ENCODE measurements at regions not wholly inside any gene's neighbourhood (a gene's known extent, or its start where the extent isn't known, plus 50 kb on each side); places are given as distances from the start of the nearest gene placed in this dataset.

DNA sequence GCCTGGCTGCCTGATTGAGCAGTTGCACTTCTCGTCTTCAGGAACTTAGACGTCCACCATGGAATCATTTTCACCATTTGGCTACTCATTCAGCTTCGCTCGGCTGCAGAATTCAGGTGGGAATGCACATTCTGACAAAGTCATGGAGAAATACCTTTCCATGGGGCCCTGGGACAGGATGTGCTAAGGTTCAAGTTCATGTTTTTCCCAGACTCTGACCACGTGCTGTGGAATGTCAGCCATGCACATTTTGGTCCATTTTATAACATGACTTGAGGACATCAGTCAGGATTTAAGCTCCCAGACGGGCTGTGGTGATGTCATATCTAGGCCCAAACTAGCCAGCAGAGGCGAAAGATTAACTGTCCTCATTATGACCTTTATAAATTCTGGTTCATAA is 205.3 kb downstream of the TBXT start:
- no peak for DNase-seq (ENCODE audit: low spot score)
- TF ChIP-seq, protein P1, sequence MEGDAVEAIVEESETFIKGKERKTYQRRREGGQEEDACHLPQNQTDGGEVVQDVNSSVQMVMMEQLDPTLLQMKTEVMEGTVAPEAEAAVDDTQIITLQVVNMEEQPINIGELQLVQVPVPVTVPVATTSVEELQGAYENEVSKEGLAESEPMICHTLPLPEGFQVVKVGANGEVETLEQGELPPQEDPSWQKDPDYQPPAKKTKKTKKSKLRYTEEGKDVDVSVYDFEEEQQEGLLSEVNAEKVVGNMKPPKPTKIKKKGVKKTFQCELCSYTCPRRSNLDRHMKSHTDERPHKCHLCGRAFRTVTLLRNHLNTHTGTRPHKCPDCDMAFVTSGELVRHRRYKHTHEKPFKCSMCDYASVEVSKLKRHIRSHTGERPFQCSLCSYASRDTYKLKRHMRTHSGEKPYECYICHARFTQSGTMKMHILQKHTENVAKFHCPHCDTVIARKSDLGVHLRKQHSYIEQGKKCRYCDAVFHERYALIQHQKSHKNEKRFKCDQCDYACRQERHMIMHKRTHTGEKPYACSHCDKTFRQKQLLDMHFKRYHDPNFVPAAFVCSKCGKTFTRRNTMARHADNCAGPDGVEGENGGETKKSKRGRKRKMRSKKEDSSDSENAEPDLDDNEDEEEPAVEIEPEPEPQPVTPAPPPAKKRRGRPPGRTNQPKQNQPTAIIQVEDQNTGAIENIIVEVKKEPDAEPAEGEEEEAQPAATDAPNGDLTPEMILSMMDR (IDR thresholded peaks at IDR 0.05), result no peak
- no peak for ATAC-seq (ENCODE audit: low FRiP score)

DNA sequence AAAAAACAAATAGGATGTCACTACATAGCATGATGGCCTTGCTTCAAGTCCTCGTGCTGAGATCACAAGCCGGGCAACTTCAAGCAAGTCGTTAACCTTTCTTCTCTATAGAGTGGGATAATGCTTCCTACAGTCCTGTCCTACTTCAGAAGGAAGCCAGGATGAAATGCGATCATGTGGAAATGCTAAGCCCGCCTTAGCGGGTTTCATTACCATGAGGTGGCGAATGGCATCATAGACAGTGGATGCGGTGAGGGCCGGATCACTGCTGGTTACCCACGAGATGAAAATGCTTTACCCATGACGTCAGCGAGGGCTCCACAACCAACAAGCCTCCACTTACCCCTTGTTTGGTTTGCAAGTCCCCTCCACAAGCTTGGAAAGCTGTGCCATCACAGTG is 206.4 kb downstream of the TBXT start:
- ATAC-seq (ENCODE audit: low FRiP score) (no peak), DNase-seq (ENCODE audit: low spot score) (no peak)
- TF ChIP-seq, protein P1 (IDR thresholded peaks at IDR 0.05), result no peak

- DNase-seq (ENCODE audit: low spot score), result no peak
- TF ChIP-seq, protein P1 (IDR thresholded peaks at IDR 0.05), result no peak
- no peak for ATAC-seq (ENCODE audit: low FRiP score)
Measured at GRCh38 chr6:165960695-165961094, 207.0 kb downstream of the TBXT start.

- TF ChIP-seq, protein P1 (IDR thresholded peaks at IDR 0.05), result no peak
- no peak for DNase-seq (ENCODE audit: low spot score)
- ATAC-seq (ENCODE audit: low FRiP score), result no peak
Measured at GRCh38 chr6:165959627-165960026, 208.0 kb downstream of the TBXT start.

- TF ChIP-seq, protein P1 (IDR thresholded peaks at IDR 0.05), result no peak
- ATAC-seq (ENCODE audit: low FRiP score) (no peak), DNase-seq (ENCODE audit: low spot score) (no peak)
Measured at GRCh38 chr6:165956874-165957273, 210.8 kb downstream of the TBXT start.

GRCh38 chr6:165952514-165952913 is 215.1 kb downstream of the TBXT start:
- TF ChIP-seq, protein P1 (IDR thresholded peaks at IDR 0.05), result no peak
- DNase-seq (ENCODE audit: low spot score), result no peak
- no peak for ATAC-seq (ENCODE audit: low FRiP score)

- no peak for DNase-seq (ENCODE audit: low spot score)
- no peak for ATAC-seq (ENCODE audit: low FRiP score)
- TF ChIP-seq, protein P1 (IDR thresholded peaks at IDR 0.05), result no peak
Measured at GRCh38 chr6:165950316-165950715, 217.3 kb downstream of the TBXT start.

All from omental fat pad (tissue), 3 donors.